GM21737 (cell line): ENCODE measurements at regions not wholly inside any gene's neighbourhood (a gene's known extent, or its start where the extent isn't known, plus 50 kb on each side); places are given as distances from the start of the nearest gene placed in this dataset.
"Not testable (repeated sequence)": the region's sequence is repeated elsewhere in the genome, so short reads cannot be mapped to it uniquely, and the experiment has no call there.

ENCODE experiments used
- ATAC-seq: cut with Tn5 transposase; IDR thresholded peaks from one replicate; pipeline ENCODE4 v1.9.1; 2021; ENCODE audit warnings: mild to moderate bottlenecking, moderate library complexity; ENCODE audit not compliant: unreplicated experiment

GRCh38 chr10:57599440-57599839 lies 668.3 kb downstream of the IPMK start:
- ATAC-seq: no peak

GRCh38 chr10:57593983-57594573 lies 673.6 kb downstream of the IPMK start:
- ATAC-seq: no peak

GRCh38 chr10:57579926-57580325 lies 687.8 kb downstream of the IPMK start:
- ATAC-seq: no peak

GRCh38 chr10:57562211-57562610 lies 705.5 kb downstream of the IPMK start:
- no peak for ATAC-seq

GRCh38 chr10:57551774-57552173 lies 715.9 kb downstream of the IPMK start:
- not testable (repeated sequence) for ATAC-seq

GRCh38 chr10:57535306-57535705 lies 732.4 kb downstream of the IPMK start:
- no peak for ATAC-seq

GRCh38 chr10:57513637-57514036 lies 754.1 kb downstream of the IPMK start:
- ATAC-seq: no peak

- ATAC-seq: no peak
These were observed 759.9 kb downstream of the IPMK start for GRCh38 chr10:57507788-57508187.

- no peak for ATAC-seq
These were observed 761.1 kb downstream of the IPMK start for GRCh38 chr10:57506414-57507094.

GRCh38 chr10:57494486-57494885 lies 773.2 kb downstream of the IPMK start:
- ATAC-seq: no peak

- ATAC-seq: no peak
These were observed 785.4 kb downstream of the IPMK start for GRCh38 chr10:57482259-57482658.

- ATAC-seq: no peak
These were observed 794.7 kb downstream of the IPMK start for GRCh38 chr10:57472823-57473619.

- ATAC-seq: no peak
These were observed 798.7 kb downstream of the IPMK start for GRCh38 chr10:57468894-57469432.

- no peak for ATAC-seq
These were observed 802.5 kb downstream of the IPMK start for GRCh38 chr10:57465155-57465554.

- ATAC-seq: no peak
These were observed 807.2 kb downstream of the IPMK start for GRCh38 chr10:57460540-57460939.

GRCh38 chr10:57457972-57458512 lies 809.7 kb downstream of the IPMK start:
- ATAC-seq: no peak

GRCh38 chr10:57430376-57430775 lies 837.3 kb downstream of the IPMK start:
- no peak for ATAC-seq

- no peak for ATAC-seq
These were observed 846.8 kb downstream of the IPMK start for GRCh38 chr10:57420881-57421280.

GRCh38 chr10:57418476-57418875 lies 849.2 kb downstream of the IPMK start:
- no peak for ATAC-seq

- no peak for ATAC-seq
These were observed 871.8 kb downstream of the IPMK start for GRCh38 chr10:57395923-57396322.

GRCh38 chr10:57367412-57367811 lies 900.3 kb downstream of the IPMK start:
- ATAC-seq: no peak
